DND-41 (cell line): ENCODE measurements at regions not wholly inside any gene's neighbourhood (a gene's known extent, or its start where the extent isn't known, plus 50 kb on each side); places are given as distances from the start of the nearest gene placed in this dataset.

Experiments
- CTCF ChIP-seq: IDR thresholded peaks from 2 replicates; pipeline ENCODE4 v1.5.1; 2012; ENCODE audit warnings: borderline replicate concordance, low read length, moderate library complexity, mild to moderate bottlenecking; ENCODE audit not compliant: poor library complexity, severe bottlenecking; ENCODE audit errors: extremely low read depth
- EZH2 ChIP-seq: IDR thresholded peaks from 3 replicates; pipeline ENCODE4 v1.6.1; 2012; ENCODE audit warnings: borderline replicate concordance, low read depth, mild to moderate bottlenecking, moderate library complexity, low read length, inconsistent platforms; ENCODE audit not compliant: severe bottlenecking

DNA sequence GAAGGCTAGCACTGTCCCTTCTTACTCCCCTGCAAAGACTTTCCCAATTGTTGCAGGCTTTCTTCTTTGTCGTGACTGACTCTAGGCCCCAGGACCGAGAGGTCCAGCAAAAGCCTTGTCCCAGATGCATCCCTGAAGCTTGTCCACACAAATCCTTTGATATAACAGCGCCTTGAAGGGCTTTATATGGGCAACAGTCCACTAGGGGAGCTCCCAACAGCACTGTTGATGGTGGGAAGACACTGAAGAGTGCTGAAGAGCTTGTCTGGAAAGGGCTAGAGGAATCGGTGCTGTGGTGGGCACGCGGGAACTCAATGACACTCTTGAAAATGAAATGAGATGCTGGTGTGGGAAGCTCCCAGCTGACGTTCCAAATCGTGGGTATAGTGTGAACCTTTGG is 316.1 kb upstream of the CDH4 start:
- TF ChIP-seq CTCF (no peak), EZH2 (no peak)
